Transverse colon (tissue), 4 donors: ENCODE measurements at regions not wholly inside any gene's neighbourhood (a gene's known extent, or its start where the extent isn't known, plus 50 kb on each side); places are given as distances from the start of the nearest gene placed in this dataset.
"Not testable (repeated sequence)": the region's sequence is repeated elsewhere in the genome, so short reads cannot be mapped to it uniquely, and the experiment has no call there.

Experiments
- DNase-seq: peaks from one replicate; pipeline ENCODE4 v3.0.0-alpha.2; 2019
- H3K27ac ChIP-seq, 4 donors: fragments of 200-600 bp; sonication (generic); 2 replicates each; pipeline ENCODE4 v1.5.1; 2016 to 2018; ENCODE audit warnings: inconsistent platforms in 4 of 4
- H3K27me3 ChIP-seq: fragments of 200-600 bp; sonication (generic); 2 replicates; pipeline ENCODE4 v1.5.1; 2017; ENCODE audit warnings: inconsistent platforms
- H3K36me3 ChIP-seq, 4 donors: fragments of 200-600 bp; sonication (generic); 2 replicates each; pipeline ENCODE4 v1.5.1; 2017 to 2019; ENCODE audit warnings: inconsistent platforms in 4 of 4
- H3K4me1 ChIP-seq, 4 donors: fragments of 200-600 bp; sonication (generic); 2 replicates each; pipeline ENCODE4 v1.5.1; 2017 to 2020; ENCODE audit warnings: inconsistent platforms in 4 of 4
- H3K4me3 ChIP-seq, 4 donors: fragments of 200-600 bp; sonication (generic); 1 replicate in 1 of 4; 2 replicates in 3 of 4; pipeline versions ENCODE4 v1.5.1 to v1.6.1; 2017 to 2019; ENCODE audit warnings: inconsistent platforms in 4 of 4
- H3K9me3 ChIP-seq, 2 donors: fragments of 200-600 bp; sonication (generic); 2 replicates each; pipeline ENCODE4 v1.5.1; 2017 to 2019; ENCODE audit warnings: inconsistent platforms in 2 of 2
- CTCF ChIP-seq, 5 experiments: fragments of 200-600 bp in 3 of 5; fragments of 450-650 bp in 2 of 5; sonication (generic) in 3 of 5; IDR thresholded peaks; 1 replicate in 2 of 5; 2 replicates in 3 of 5; pipeline ENCODE4 v1.5.1; 2016 to 2017; ENCODE audit warnings: antibody characterized with exemption in 5 of 5, inconsistent platforms in 3 of 5, mild to moderate bottlenecking in 2 of 5, moderate library complexity in 1 of 5
- EP300 ChIP-seq: sonication (generic); formaldehyde crosslinking; IDR thresholded peaks from one replicate; pipeline ENCODE4 v1.6.1; 2017; ENCODE audit warnings: antibody characterized with exemption, low read depth
- POLR2A ChIP-seq: fragments of 450-650 bp; IDR thresholded peaks from one replicate; pipeline ENCODE4 v1.6.1; 2016; ENCODE audit warnings: antibody characterized with exemption, mild to moderate bottlenecking, moderate library complexity
- POLR2AphosphoS5 ChIP-seq, 3 donors: sonication (generic); formaldehyde crosslinking; IDR thresholded peaks; one replicate each; pipeline ENCODE4 v1.6.1; 2016; ENCODE audit warnings: antibody characterized with exemption in 3 of 3
- WGBS, 2 donors: methylation state at CpG; one replicate each; pipeline ENCODE4 v1.1.5; 2018; ENCODE audit warnings: low coverage in 1 of 2; 5-methylcytosine and 5-hydroxymethylcytosine counted together
- in situ Hi-C, 4 donors: fragments of 200-750 bp; cut with MboI; loops; one replicate each; pipeline versions ENCODE4 v1.15.0 to v1.15.1; 2017; ENCODE audit warnings: low sequenced_read_pairs in 3 of 4, low pct_ligation_motif_present in 1 of 4, low pct_unique_long_range_greater_than_20kb in 1 of 4
- intact Hi-C: fragments of 100-400 bp; cut with DNase I; formaldehyde crosslinking; loops from one replicate; pipeline ENCODE4 v1.15.1; 2023; ENCODE audit warnings: low total_unique reads

- WGBS, 2 donors = 67% methylated on average over 1 of the region's 1 CpG; no CpG with 5 or more reads in 1 of the 2 donors
- no peaks in the 10 kb centered on the region for H3K4me1 ChIP-seq
- no peaks in the 10 kb centered on the region for H3K36me3 ChIP-seq
- no peaks in the 10 kb centered on the region for H3K27me3 ChIP-seq
- H3K27ac ChIP-seq = no peak overlapping the region
- intact Hi-C loops (no loop called here), in situ Hi-C loops (no loop called here)
- no peak for DNase-seq
- no peak for TF ChIP-seq CTCF (IDR thresholded peaks at IDR 0.05)
- H3K4me3 ChIP-seq = no peak overlapping the region
- no peaks in the 10 kb centered on the region for H3K9me3 ChIP-seq
These were observed 295.5 kb downstream of the SLC7A11 start for GRCh38 chr4:137946453-137947174.

- in situ Hi-C loops, H3K4me3 ChIP-seq, DNase-seq, H3K36me3 ChIP-seq, H3K4me1 ChIP-seq, intact Hi-C loops, H3K9me3 ChIP-seq, H3K27ac ChIP-seq, H3K27me3 ChIP-seq: not testable (repeated sequence)
- WGBS, 2 donors = 96 to 100% methylated on average over 1 to 15 of the region's 15 CpGs
These were observed 299.3 kb downstream of the SLC7A11 start for GRCh38 chr4:137942815-137943214.

- H3K27me3 ChIP-seq, H3K9me3 ChIP-seq, H3K4me3 ChIP-seq, H3K4me1 ChIP-seq, DNase-seq, intact Hi-C loops, H3K36me3 ChIP-seq, H3K27ac ChIP-seq, in situ Hi-C loops: not testable (repeated sequence)
- 95% methylated on average over 23 of the region's 32 CpGs; no CpG with 5 or more reads in 1 of the 2 donors for WGBS, 2 donors
These were observed 300.1 kb downstream of the SLC7A11 start for GRCh38 chr4:137942015-137942515.

- TF ChIP-seq EP300 = no peak
- TF ChIP-seq POLR2AphosphoS5 (IDR thresholded peaks at IDR 0.05) = no peak
- TF ChIP-seq CTCF (IDR thresholded peaks at IDR 0.05) = no peak
- no peak for TF ChIP-seq POLR2A
- Histone ChIP-seq H3K27ac (no peak overlapping the region), H3K27me3 (no peaks in the 10 kb centered on the region), H3K9me3 (peaks cover 2% of the 10 kb centered on the region in 2 donors), H3K4me1 (no peaks in the 10 kb centered on the region), H3K4me3 (no peak overlapping the region), H3K36me3 (no peaks in the 10 kb centered on the region)
- no peak for DNase-seq
- in situ Hi-C loops = no loop called here
- intact Hi-C loops = no loop called here
- 33 to 55% methylated on average over 1 of the region's 1 CpG for WGBS, 2 donors
These were observed 307.2 kb downstream of the SLC7A11 start for GRCh38 chr4:137934911-137935310.

- Histone ChIP-seq H3K9me3 (no peaks in the 10 kb centered on the region), H3K27ac (no peak overlapping the region), H3K36me3 (no peaks in the 10 kb centered on the region), H3K4me1 (no peaks in the 10 kb centered on the region), H3K4me3 (no peak overlapping the region), H3K27me3 (no peaks in the 10 kb centered on the region)
- intact Hi-C loops = no loop called here
- in situ Hi-C loops = no loop called here
- TF ChIP-seq POLR2AphosphoS5 (IDR thresholded peaks at IDR 0.05) (no peak), POLR2A (no peak), CTCF (IDR thresholded peaks at IDR 0.05) (no peak), EP300 (no peak)
- 31 to 49% methylated on average over 2 of the region's 2 CpGs for WGBS, 2 donors
- DNase-seq = no peak
These were observed 308.1 kb downstream of the SLC7A11 start for GRCh38 chr4:137934046-137934445.
